PC-9 (cell line): ENCODE measurements at regions not wholly inside any gene's neighbourhood (a gene's known extent, or its start where the extent isn't known, plus 50 kb on each side); places are given as distances from the start of the nearest gene placed in this dataset.
A peak's percentile ranks its signal among the peaks of the same experiment; 100 is the strongest.

Source experiments
- BruUV-seq: library from RNA; stranded (reverse); fragments of 400-500 nt; replicated peaks from 2 replicates; lab custom pipeline; 2021; lab: Mats Ljungman, UMichigan
- CTCF ChIA-PET: fragments of 300-600 bp; sonication (Branson Sonifier 250); formaldehyde crosslinking; loops from one replicate; lab custom pipeline; 2022; ENCODE audit warnings: antibody characterized with exemption; lab: Charles Lee
- POLR2A ChIA-PET: fragments of 300-600 bp; sonication (Branson Sonifier 250); formaldehyde crosslinking; loops from one replicate; lab custom pipeline; 2022; ENCODE audit warnings: antibody characterized with exemption; ENCODE audit not compliant: unreplicated experiment; lab: Charles Lee
- DNase-seq, 2 experiments: peaks; one replicate each; pipeline versions ENCODE4 v3.0.0 to v3.0.0-alpha.2; 2015 to 2022; ENCODE audit warnings: mixed read lengths in 1 of 2
- H2AFZ ChIP-seq: fragments of 200-600 bp; sonication (generic); 2 replicates; pipeline ENCODE4 v1.8.1; 2017; ENCODE audit warnings: antibody characterized with exemption
- H3F3A ChIP-seq: fragments of 200-600 bp; sonication (generic); 2 replicates; pipeline ENCODE4 v1.8.1; 2017; ENCODE audit warnings: antibody characterized with exemption, mild to moderate bottlenecking, low read depth; ENCODE audit not compliant: insufficient read depth
- H3K27ac ChIP-seq: fragments of 200-600 bp; sonication (generic); 2 replicates; pipeline ENCODE4 v1.6.1; 2016; ENCODE audit warnings: mixed run types
- H3K27me3 ChIP-seq: fragments of 200-600 bp; sonication (generic); 2 replicates; pipeline ENCODE4 v1.6.1; 2016; ENCODE audit warnings: low read depth, mixed run types; ENCODE audit not compliant: insufficient read depth
- H3K36me3 ChIP-seq: fragments of 200-600 bp; sonication (generic); 2 replicates; pipeline ENCODE4 v1.6.1; 2016; ENCODE audit warnings: low read depth, mixed run types
- H3K4me1 ChIP-seq: fragments of 200-600 bp; sonication (generic); replicated peaks from 2 replicates; pipeline ENCODE4 v1.6.1; 2016; ENCODE audit warnings: mixed run types; ENCODE audit not compliant: insufficient read depth
- H3K4me2 ChIP-seq: fragments of 200-600 bp; sonication (generic); 2 replicates; pipeline ENCODE4 v1.6.1; 2017; ENCODE audit warnings: mixed run types
- H3K4me3 ChIP-seq: fragments of 200-600 bp; sonication (generic); 2 replicates; pipeline ENCODE4 v1.6.1; 2016; ENCODE audit warnings: mixed run types
- H3K79me2 ChIP-seq: fragments of 200-600 bp; sonication (generic); 2 replicates; pipeline ENCODE4 v1.6.1; 2017; ENCODE audit warnings: low read depth, mixed run types
- H3K9me2 ChIP-seq: fragments of 200-600 bp; sonication (generic); 2 replicates; pipeline ENCODE4 v1.8.1; 2017; ENCODE audit warnings: mild to moderate bottlenecking; ENCODE audit not compliant: insufficient read depth
- H3K9me3 ChIP-seq: fragments of 200-600 bp; sonication (generic); 2 replicates; pipeline ENCODE4 v1.8.1; 2016; ENCODE audit warnings: low read depth; ENCODE audit not compliant: insufficient read depth
- H4K20me1 ChIP-seq: fragments of 200-600 bp; sonication (generic); 2 replicates; pipeline ENCODE4 v1.8.1; 2017; ENCODE audit not compliant: insufficient read depth
- EZH2 ChIP-seq: fragments of 200-600 bp; sonication (generic); IDR thresholded peaks from 2 replicates; pipeline ENCODE4 v1.8.0; 2017; ENCODE audit warnings: antibody characterized with exemption, low read depth
- intact Hi-C: fragments of 100-400 bp; cut with micrococcal nuclease; formaldehyde crosslinking; loops from one replicate; pipeline ENCODE4 v1.10.0; 2022; ENCODE audit not compliant: unreplicated experiment
- TF ChIP-seq, protein P1 (sequence below): fragments of 200-600 bp; sonication (generic); conservative IDR thresholded peaks from 2 replicates; pipeline ENCODE4 v1.6.1; 2017; ENCODE audit warnings: mixed run types, antibody characterized with exemption, mild to moderate bottlenecking, moderate library complexity

DNA sequence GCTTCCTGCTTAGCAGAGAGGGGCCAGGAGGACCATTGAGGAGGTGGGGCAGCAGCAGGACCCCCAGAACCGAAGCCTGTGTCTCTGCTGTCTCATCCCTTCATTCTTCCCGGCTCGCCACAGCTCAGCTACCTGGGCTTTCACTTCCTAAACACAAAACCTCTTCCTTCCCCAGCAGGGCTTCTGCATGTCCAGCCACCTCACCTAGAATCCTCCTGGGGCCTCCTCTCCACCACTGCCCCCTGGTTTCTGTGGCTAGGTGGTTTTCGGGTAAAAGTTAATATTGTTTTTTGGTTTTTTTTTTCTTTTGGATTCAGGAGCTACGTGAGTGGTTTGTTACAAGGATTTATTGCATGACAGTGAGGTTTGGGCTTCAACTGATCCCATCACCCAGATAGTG lies 61.8 kb upstream of the PABPC3 start:
- CTCF ChIA-PET = no interaction called here
- Histone ChIP-seq H3K9me3 (no peaks in the 10 kb centered on the region), H3K4me2 (no peak overlapping the region), H3K36me3 (no peaks in the 10 kb centered on the region), H3K4me1 (no peaks in the 10 kb centered on the region), H3K27me3 (peaks cover 38% of the 10 kb centered on the region), H3K27ac (no peak overlapping the region), H3K79me2 (no peaks in the 10 kb centered on the region), H3K4me3 (no peak overlapping the region), H2AFZ (no peak overlapping the region), H3K9me2 (no peaks in the 10 kb centered on the region), H4K20me1 (no peaks in the 10 kb centered on the region), H3F3A (no peaks in the 10 kb centered on the region)
- POLR2A ChIA-PET = no interaction called here
- BruUV-seq = no TSS peak
- TF ChIP-seq, protein P1, sequence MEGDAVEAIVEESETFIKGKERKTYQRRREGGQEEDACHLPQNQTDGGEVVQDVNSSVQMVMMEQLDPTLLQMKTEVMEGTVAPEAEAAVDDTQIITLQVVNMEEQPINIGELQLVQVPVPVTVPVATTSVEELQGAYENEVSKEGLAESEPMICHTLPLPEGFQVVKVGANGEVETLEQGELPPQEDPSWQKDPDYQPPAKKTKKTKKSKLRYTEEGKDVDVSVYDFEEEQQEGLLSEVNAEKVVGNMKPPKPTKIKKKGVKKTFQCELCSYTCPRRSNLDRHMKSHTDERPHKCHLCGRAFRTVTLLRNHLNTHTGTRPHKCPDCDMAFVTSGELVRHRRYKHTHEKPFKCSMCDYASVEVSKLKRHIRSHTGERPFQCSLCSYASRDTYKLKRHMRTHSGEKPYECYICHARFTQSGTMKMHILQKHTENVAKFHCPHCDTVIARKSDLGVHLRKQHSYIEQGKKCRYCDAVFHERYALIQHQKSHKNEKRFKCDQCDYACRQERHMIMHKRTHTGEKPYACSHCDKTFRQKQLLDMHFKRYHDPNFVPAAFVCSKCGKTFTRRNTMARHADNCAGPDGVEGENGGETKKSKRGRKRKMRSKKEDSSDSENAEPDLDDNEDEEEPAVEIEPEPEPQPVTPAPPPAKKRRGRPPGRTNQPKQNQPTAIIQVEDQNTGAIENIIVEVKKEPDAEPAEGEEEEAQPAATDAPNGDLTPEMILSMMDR = no peak
- TF ChIP-seq EZH2 = no peak
- intact Hi-C loops = no loop called here
- no peak for DNase-seq

DNA sequence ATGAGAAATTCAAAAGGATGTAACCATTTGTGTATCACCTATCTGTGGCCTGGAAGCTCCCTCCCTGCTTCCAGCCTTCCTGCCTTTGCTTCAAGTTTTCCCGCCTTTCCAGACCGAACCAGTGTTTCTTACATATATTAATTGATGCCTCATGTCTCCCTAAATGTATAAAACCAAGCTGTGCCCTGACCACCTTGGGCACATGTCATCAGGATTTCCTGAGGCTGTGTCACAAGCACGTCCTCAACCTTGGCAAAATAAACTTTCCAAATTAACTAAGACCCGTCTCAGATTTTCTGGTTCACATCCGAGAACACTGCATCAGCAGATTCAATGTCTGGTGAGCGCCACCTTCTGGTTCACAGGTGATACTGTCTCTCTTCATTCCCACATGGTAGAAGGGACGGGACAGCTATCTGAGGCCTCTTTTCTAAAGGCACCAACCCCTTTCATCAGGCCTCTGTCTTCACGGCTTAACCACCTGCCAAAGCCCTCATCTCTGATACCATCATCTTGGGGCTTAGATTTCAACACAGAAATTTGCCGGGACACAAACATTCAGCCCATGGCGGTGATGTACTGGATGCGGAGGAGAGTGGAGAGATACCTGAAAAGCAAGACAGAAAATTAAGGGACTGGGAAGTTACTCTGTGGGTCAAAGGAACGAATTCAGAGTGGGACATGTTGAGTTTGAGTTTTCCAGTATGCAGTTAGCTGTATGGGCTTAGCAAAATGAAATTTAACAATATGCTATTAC lies 58.7 kb upstream of the PABPC3 start:
- ChIA-PET CTCF (interaction anchor here (1.0 kb wide), 1 partner anchor 32 kb away, joined by 3 read pairs; no protein-coding TSS in a partner anchor), POLR2A (no interaction called here)
- no peak overlapping the region for H3K4me3 ChIP-seq
- H3K4me2 ChIP-seq = no peak overlapping the region
- H3K27ac ChIP-seq = no peak overlapping the region
- H3K9me3 ChIP-seq = no peaks in the 10 kb centered on the region
- no TSS peak for BruUV-seq
- H3F3A ChIP-seq = no peaks in the 10 kb centered on the region
- no peaks in the 10 kb centered on the region for H3K79me2 ChIP-seq
- no peaks in the 10 kb centered on the region for H3K36me3 ChIP-seq
- no peaks in the 10 kb centered on the region for H3K4me1 ChIP-seq
- no peak overlapping the region for H2AFZ ChIP-seq
- H3K27me3 ChIP-seq = peaks cover 50% of the 10 kb centered on the region
- intact Hi-C loops = loop anchor here (1.0 kb wide), 1 partner anchor 32 kb away; no protein-coding TSS in a partner anchor
- TF ChIP-seq, protein P1 = peak; percentile 82
- TF ChIP-seq EZH2 = no peak
- no peaks in the 10 kb centered on the region for H3K9me2 ChIP-seq
- H4K20me1 ChIP-seq = no peaks in the 10 kb centered on the region
- peak; percentile 11 to 38 for DNase-seq

DNA sequence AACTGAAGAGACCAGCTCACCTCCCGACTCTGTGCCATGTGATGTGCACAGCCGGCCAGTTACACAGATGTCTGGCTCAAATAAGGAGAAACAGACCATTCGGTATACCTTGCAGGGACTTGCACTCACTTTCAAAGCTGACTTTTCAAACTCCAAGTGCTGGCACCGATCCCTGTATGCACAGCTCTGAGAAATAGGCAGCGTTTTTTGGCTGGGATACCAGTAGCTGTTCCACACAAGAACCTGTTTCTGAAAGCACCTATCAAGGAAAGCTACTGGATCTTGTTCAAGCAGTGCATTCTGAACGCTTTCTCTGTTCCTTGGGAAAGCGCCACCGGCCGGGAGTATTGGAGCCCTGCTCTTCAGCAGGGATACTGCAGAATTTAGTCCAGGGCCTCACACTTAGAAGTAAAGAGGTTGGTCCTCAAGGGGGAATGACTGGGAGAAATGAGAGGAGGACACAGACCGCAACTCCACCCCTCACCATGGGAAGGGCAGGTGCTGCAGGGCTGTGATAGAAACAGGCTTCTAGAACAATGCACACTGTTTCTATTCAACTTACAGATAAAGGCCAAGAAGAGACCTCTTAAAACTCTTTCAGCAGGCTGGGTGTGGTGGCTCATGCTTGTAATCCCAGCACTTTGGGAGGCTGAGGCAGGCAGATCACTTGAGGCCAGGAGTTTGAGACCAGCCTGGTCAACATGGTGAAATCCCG lies 53.6 kb upstream of the PABPC3 start:
- Histone ChIP-seq H3K27ac (no peak overlapping the region), H3K27me3 (peaks cover 82% of the 10 kb centered on the region), H2AFZ (no peak overlapping the region), H3K79me2 (no peaks in the 10 kb centered on the region), H3K4me1 (no peaks in the 10 kb centered on the region), H3K4me3 (no peak overlapping the region), H4K20me1 (no peaks in the 10 kb centered on the region), H3K9me2 (no peaks in the 10 kb centered on the region), H3K4me2 (no peak overlapping the region), H3K36me3 (no peaks in the 10 kb centered on the region), H3F3A (no peaks in the 10 kb centered on the region), H3K9me3 (no peaks in the 10 kb centered on the region)
- POLR2A ChIA-PET = no interaction called here
- CTCF ChIA-PET = no interaction called here
- no TSS peak for BruUV-seq
- no peak for TF ChIP-seq EZH2
- TF ChIP-seq, protein P1 = no peak
- DNase-seq = no peak
- intact Hi-C loops = no loop called here
